Body of pancreas (tissue), 4 donors: ENCODE measurements at regions not wholly inside any gene's neighbourhood (a gene's known extent, or its start where the extent isn't known, plus 50 kb on each side); places are given as distances from the start of the nearest gene placed in this dataset.

ENCODE experiments used
- CTCF ChIP-seq, 7 experiments: fragments of 450-650 bp in 4 of 7; fragments of 200-600 bp in 3 of 7; sonication (generic) in 3 of 7; IDR thresholded peaks; one replicate each; pipeline ENCODE4 v1.5.1; 2016 to 2019; ENCODE audit warnings: antibody characterized with exemption in 7 of 7
- POLR2A ChIP-seq, 3 donors: fragments of 450-650 bp; IDR thresholded peaks; one replicate each; pipeline ENCODE4 v1.6.1; 2016; ENCODE audit warnings: antibody characterized with exemption in 3 of 3, mild to moderate bottlenecking in 2 of 3

GRCh38 chr9:90033028-90033650, 428.3 kb downstream of the GADD45G start:
- no peak for TF ChIP-seq CTCF (IDR thresholded peaks at IDR 0.05)
- no peak for TF ChIP-seq POLR2A (IDR thresholded peaks at IDR 0.05)
